Fibroblast of lung (primary cell): ENCODE measurements at regions not wholly inside any gene's neighbourhood (a gene's known extent, or its start where the extent isn't known, plus 50 kb on each side); places are given as distances from the start of the nearest gene placed in this dataset.

ENCODE experiments used
- EZH2 ChIP-seq: IDR thresholded peaks from 2 replicates; pipeline ENCODE4 v1.5.1; 2012; ENCODE audit warnings: low read length, control low read depth, mild to moderate bottlenecking; ENCODE audit errors: missing control alignments
- TF ChIP-seq, protein P1 (sequence below), 2 donors: IDR thresholded peaks in 1 of 2; conservative IDR thresholded peaks in 1 of 2; 1 replicate in 1 of 2; 2 replicates in 1 of 2; pipeline ENCODE4 v1.5.1; 2011 to 2012; ENCODE audit warnings: low read length in 2 of 2, control low read depth in 1 of 2, inconsistent platforms in 1 of 2, low read depth in 1 of 2, mild to moderate bottlenecking in 1 of 2

DNA sequence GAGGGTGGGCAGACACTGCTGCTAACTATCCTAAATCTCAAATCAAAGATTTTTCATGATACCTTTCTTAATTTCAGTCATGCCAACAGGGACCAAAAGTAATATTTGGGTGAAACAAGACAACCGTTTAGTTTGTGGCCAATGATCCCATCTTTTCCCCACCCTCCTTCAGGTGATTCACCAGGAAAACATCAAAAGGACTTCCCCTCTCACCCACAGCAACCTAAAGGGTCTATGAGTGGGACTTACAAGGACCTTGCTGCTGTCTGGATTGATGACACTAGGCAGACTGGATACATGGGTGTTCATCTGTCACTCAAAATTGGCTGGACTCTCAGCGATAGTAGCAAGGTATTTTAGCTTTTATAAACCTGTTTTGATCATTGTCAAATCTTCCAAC is 62.0 kb upstream of the ZC3H12C start:
- TF ChIP-seq, protein P1, sequence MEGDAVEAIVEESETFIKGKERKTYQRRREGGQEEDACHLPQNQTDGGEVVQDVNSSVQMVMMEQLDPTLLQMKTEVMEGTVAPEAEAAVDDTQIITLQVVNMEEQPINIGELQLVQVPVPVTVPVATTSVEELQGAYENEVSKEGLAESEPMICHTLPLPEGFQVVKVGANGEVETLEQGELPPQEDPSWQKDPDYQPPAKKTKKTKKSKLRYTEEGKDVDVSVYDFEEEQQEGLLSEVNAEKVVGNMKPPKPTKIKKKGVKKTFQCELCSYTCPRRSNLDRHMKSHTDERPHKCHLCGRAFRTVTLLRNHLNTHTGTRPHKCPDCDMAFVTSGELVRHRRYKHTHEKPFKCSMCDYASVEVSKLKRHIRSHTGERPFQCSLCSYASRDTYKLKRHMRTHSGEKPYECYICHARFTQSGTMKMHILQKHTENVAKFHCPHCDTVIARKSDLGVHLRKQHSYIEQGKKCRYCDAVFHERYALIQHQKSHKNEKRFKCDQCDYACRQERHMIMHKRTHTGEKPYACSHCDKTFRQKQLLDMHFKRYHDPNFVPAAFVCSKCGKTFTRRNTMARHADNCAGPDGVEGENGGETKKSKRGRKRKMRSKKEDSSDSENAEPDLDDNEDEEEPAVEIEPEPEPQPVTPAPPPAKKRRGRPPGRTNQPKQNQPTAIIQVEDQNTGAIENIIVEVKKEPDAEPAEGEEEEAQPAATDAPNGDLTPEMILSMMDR (conservative IDR thresholded peaks at IDR 0.05 in 1 of 2, IDR thresholded peaks at IDR 0.05 in 1 of 2; ENCODE audit: low read depth in 1 of 2, low read length in 2 of 2), result no peak
- no peak for TF ChIP-seq EZH2
